Heart left ventricle (tissue), 13 donors: ENCODE measurements at regions not wholly inside any gene's neighbourhood (a gene's known extent, or its start where the extent isn't known, plus 50 kb on each side); places are given as distances from the start of the nearest gene placed in this dataset.

Experiments
- CTCF ChIP-seq, 12 donors: fragments of 200-600 bp; sonication (generic) in 4 of 12; IDR thresholded peaks; one replicate each; pipeline versions ENCODE4 v1.5.0 to v1.8.0; 2018 to 2022; ENCODE audit warnings: antibody characterized with exemption in 12 of 12, mild to moderate bottlenecking in 5 of 12
- POLR2A ChIP-seq, 2 donors: fragments of 450-650 bp; IDR thresholded peaks; one replicate each; pipeline ENCODE4 v1.6.1; 2017; ENCODE audit warnings: antibody characterized with exemption in 2 of 2, mild to moderate bottlenecking in 2 of 2, moderate library complexity in 2 of 2
- donor health status: ischemic (EF 13 %, LVEDD 7.1; RV severe dilation, severe dysfunction).
- donor health status: DM: no; HTN: yes; CAD: no.
- donor health status: DM: no; HTN: no; CAD: no.
- donor health status: ischemic (EF 25% LVEDD 6.9; RV normal size, moderate dysfunction).
- donor health status: ischemic (EF 25% LVEDD 5.7; RV mildly dilated, moderate dysfunction).
- donor health status: ischemic (EF 35%, LVEDD 5.7; RV mildly dilated, moderate dysfunction).
- donor health status: nonischemic (EF 11% LVEDD 7.7; RV severe dilation, severe dysfunction).
- donor health status: DM: yes; HTN: yes; CAD: no.
- donor health status: PGD.
- donor health status: ischemic (EF 29% LVEDD 5.4; RV normal size, mild dysfunction).
- donor health status: nonischemic (EF 23%, LVEDD 6.1; RV moderate dilation, normal function).

GRCh38 chr4:127229855-127230608 is 402.7 kb upstream of the INTU start:
- TF ChIP-seq CTCF (IDR thresholded peaks at IDR 0.05) (no peak), POLR2A (IDR thresholded peaks at IDR 0.05) (no peak)
